IgD-negative memory B cell (primary cell): ENCODE measurements at regions not wholly inside any gene's neighbourhood (a gene's known extent, or its start where the extent isn't known, plus 50 kb on each side); places are given as distances from the start of the nearest gene placed in this dataset.

Experiments used
- H3K27ac Mint-ChIP-seq, 3 donors: one replicate each; pipeline ENCODE4 v1.8.0; 2020 to 2022; ENCODE audit warnings: mild to moderate bottlenecking in 3 of 3, mixed read lengths in 3 of 3, moderate library complexity in 1 of 3
- H3K27me3 Mint-ChIP-seq: one replicate; pipeline ENCODE4 v1.8.0; 2021; ENCODE audit warnings: mixed read lengths
- H3K36me3 Mint-ChIP-seq: one replicate; pipeline ENCODE4 v1.8.0; 2020; ENCODE audit warnings: mild to moderate bottlenecking, mixed read lengths
- H3K4me1 Mint-ChIP-seq, 3 donors: one replicate each; pipeline ENCODE4 v1.8.0; 2020 to 2022; ENCODE audit warnings: mixed read lengths in 3 of 3, mild to moderate bottlenecking in 1 of 3
- H3K4me3 Mint-ChIP-seq, 4 donors: one replicate each; pipeline ENCODE4 v1.8.0; 2020 to 2022; ENCODE audit warnings: mild to moderate bottlenecking in 4 of 4, mixed read lengths in 4 of 4, moderate library complexity in 3 of 4
- H3K9me3 Mint-ChIP-seq, 3 donors: one replicate each; pipeline ENCODE4 v1.8.0; 2020 to 2021; ENCODE audit warnings: mixed read lengths in 3 of 3, mild to moderate bottlenecking in 1 of 3

- no peak overlapping the region for H3K4me3 Mint-ChIP-seq
- H3K27ac Mint-ChIP-seq, result no peak overlapping the region
- H3K27me3 Mint-ChIP-seq, result no peaks in the 10 kb centered on the region
- no peaks in the 10 kb centered on the region for H3K4me1 Mint-ChIP-seq
- no peaks in the 10 kb centered on the region for H3K36me3 Mint-ChIP-seq
- H3K9me3 Mint-ChIP-seq, result no peaks in the 10 kb centered on the region
Observed at GRCh38 chr20:9018346-9018745, 50.5 kb upstream of the PLCB4 start.
